ENCODE measurements at regions not wholly inside any gene's neighbourhood (a gene's known extent, or its start where the extent isn't known, plus 50 kb on each side); places are given as distances from the start of the nearest gene placed in this dataset.

DNA sequence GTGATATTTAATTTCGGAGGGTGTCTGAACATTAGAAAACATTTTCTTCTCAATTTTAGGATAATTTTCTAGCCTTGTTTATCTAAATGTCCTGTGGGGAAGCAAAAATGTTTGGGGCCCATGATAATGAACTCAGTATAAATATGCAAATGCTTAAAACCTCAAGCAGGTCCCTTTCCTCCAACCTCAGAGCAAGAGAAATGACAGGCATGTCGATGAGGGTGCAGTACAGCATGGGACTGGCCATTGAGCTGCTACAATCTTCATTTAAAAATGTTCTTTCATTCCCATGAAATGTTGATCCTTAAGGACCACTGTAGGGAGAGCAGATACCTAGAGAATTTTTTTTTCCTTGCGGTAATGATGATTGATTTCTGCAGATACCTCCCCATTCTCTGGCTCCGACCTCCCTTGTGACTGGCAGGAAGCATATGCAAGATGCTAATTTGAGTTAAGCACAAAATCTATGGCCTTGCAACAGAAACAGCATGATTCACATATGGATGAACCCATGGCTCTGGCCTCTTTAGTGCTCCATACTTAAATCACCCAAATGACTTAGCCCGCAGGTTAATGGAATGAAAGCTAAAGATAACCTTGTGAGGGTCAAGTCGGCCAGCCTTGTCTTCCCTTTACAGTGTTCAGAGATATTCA is 243.3 kb downstream of the SOX4 start:
- TF ChIP-seq CTCF (IDR thresholded peaks at IDR 0.05) (no peak), POLR2AphosphoS5 (IDR thresholded peaks at IDR 0.05) (no peak)

All from esophagus muscularis mucosa (tissue), 3 donors.